NCI-H1048 (cell line): ENCODE measurements at regions not wholly inside any gene's neighbourhood (a gene's known extent, or its start where the extent isn't known, plus 50 kb on each side); places are given as distances from the start of the nearest gene placed in this dataset.
"Not testable (repeated sequence)": the region's sequence is repeated elsewhere in the genome, so short reads cannot be mapped to it uniquely, and the experiment has no call there.

Experiments used
- DNase-seq: peaks from one replicate; lab custom pipeline; 2025; lab: John Stamatoyannopoulos, UW

- no peak for DNase-seq
Observed at GRCh38 chr12:84502180-84502860, 410.3 kb downstream of the SLC6A15 start.

GRCh38 chr12:84497819-84498218 is 414.8 kb downstream of the SLC6A15 start:
- no peak for DNase-seq

- DNase-seq = no peak
Observed at GRCh38 chr12:84495711-84496110, 416.9 kb downstream of the SLC6A15 start.

- DNase-seq = no peak
Observed at GRCh38 chr12:84492351-84492883, 420.2 kb downstream of the SLC6A15 start.

GRCh38 chr12:84484798-84485197 is 427.8 kb downstream of the SLC6A15 start:
- DNase-seq = no peak

- no peak for DNase-seq
Observed at GRCh38 chr12:84480803-84481202, 431.8 kb downstream of the SLC6A15 start.

GRCh38 chr12:84470361-84470760 is 442.2 kb downstream of the SLC6A15 start:
- DNase-seq = no peak

GRCh38 chr12:84464616-84465015 is 448.0 kb downstream of the SLC6A15 start:
- no peak for DNase-seq

GRCh38 chr12:84463741-84464495 is 448.7 kb downstream of the SLC6A15 start:
- DNase-seq = no peak

- no peak for DNase-seq
Observed at GRCh38 chr12:84455598-84455997, 457.0 kb downstream of the SLC6A15 start.

- not testable (repeated sequence) for DNase-seq
Observed at GRCh38 chr12:84446478-84446877, 466.1 kb downstream of the SLC6A15 start.

GRCh38 chr12:84436134-84436533 is 476.5 kb downstream of the SLC6A15 start:
- no peak for DNase-seq

- no peak for DNase-seq
Observed at GRCh38 chr12:84435682-84436081, 476.9 kb downstream of the SLC6A15 start.

- DNase-seq = no peak
Observed at GRCh38 chr12:84422340-84422739, 490.3 kb downstream of the SLC6A15 start.

- no peak for DNase-seq
Observed at GRCh38 chr12:84421103-84421502, 491.5 kb downstream of the SLC6A15 start.

- no peak for DNase-seq
Observed at GRCh38 chr12:84416626-84417025, 496.0 kb downstream of the SLC6A15 start.

- no peak for DNase-seq
Observed at GRCh38 chr12:84415946-84416345, 496.7 kb downstream of the SLC6A15 start.

GRCh38 chr12:84413656-84414055 is 498.9 kb downstream of the SLC6A15 start:
- no peak for DNase-seq

GRCh38 chr12:84412226-84412625 is 500.4 kb downstream of the SLC6A15 start:
- no peak for DNase-seq

GRCh38 chr12:84411031-84411430 is 501.6 kb downstream of the SLC6A15 start:
- no peak for DNase-seq

GRCh38 chr12:84408936-84409335 is 503.7 kb downstream of the SLC6A15 start:
- DNase-seq = no peak

GRCh38 chr12:84406720-84407119 is 505.9 kb downstream of the SLC6A15 start:
- DNase-seq = not testable (repeated sequence)

- no peak for DNase-seq
Observed at GRCh38 chr12:84397846-84398245, 514.8 kb downstream of the SLC6A15 start.
